Body of pancreas (tissue), 4 donors: ENCODE measurements at regions not wholly inside any gene's neighbourhood (a gene's known extent, or its start where the extent isn't known, plus 50 kb on each side); places are given as distances from the start of the nearest gene placed in this dataset.
"Not testable (repeated sequence)": the region's sequence is repeated elsewhere in the genome, so short reads cannot be mapped to it uniquely, and the experiment has no call there.

Experiments
- POLR2A ChIP-seq, 3 donors: fragments of 450-650 bp; IDR thresholded peaks; one replicate each; pipeline ENCODE4 v1.6.1; 2016; ENCODE audit warnings: antibody characterized with exemption in 3 of 3, mild to moderate bottlenecking in 2 of 3
- TF ChIP-seq, protein P1 (sequence below), 7 experiments: fragments of 450-650 bp in 4 of 7; fragments of 200-600 bp in 3 of 7; sonication (generic) in 3 of 7; IDR thresholded peaks; one replicate each; pipeline ENCODE4 v1.5.1; 2016 to 2019; ENCODE audit warnings: antibody characterized with exemption in 7 of 7

DNA sequence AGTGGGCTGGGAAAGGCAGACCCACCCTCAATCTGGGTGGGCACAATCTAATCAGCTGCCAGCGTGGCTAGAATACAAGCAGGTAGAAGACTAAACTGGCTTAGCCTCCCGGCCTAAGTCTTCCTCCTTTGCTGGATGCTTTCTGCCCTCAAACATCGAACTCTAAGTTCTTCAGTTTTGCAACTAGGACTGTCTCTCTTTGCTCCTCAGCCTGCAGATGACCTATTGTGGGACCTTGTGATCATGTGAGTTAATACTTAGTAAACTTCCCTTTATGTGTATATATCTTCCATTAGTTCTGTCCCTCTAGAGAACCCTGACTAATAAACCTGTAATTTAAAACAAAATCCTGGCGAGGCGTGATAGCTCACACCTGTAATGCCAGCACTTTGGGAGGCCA, 51.8 kb upstream of the SLC39A8 start:
- TF ChIP-seq, protein P1, sequence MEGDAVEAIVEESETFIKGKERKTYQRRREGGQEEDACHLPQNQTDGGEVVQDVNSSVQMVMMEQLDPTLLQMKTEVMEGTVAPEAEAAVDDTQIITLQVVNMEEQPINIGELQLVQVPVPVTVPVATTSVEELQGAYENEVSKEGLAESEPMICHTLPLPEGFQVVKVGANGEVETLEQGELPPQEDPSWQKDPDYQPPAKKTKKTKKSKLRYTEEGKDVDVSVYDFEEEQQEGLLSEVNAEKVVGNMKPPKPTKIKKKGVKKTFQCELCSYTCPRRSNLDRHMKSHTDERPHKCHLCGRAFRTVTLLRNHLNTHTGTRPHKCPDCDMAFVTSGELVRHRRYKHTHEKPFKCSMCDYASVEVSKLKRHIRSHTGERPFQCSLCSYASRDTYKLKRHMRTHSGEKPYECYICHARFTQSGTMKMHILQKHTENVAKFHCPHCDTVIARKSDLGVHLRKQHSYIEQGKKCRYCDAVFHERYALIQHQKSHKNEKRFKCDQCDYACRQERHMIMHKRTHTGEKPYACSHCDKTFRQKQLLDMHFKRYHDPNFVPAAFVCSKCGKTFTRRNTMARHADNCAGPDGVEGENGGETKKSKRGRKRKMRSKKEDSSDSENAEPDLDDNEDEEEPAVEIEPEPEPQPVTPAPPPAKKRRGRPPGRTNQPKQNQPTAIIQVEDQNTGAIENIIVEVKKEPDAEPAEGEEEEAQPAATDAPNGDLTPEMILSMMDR (IDR thresholded peaks at IDR 0.05) = not testable (repeated sequence)
- TF ChIP-seq POLR2A (IDR thresholded peaks at IDR 0.05) = not testable (repeated sequence)
